HG03520 (cell line): ENCODE measurements at regions not wholly inside any gene's neighbourhood (a gene's known extent, or its start where the extent isn't known, plus 50 kb on each side); places are given as distances from the start of the nearest gene placed in this dataset.
"Not testable (repeated sequence)": the region's sequence is repeated elsewhere in the genome, so short reads cannot be mapped to it uniquely, and the experiment has no call there.

Experiments used
- ATAC-seq: cut with Tn5 transposase; IDR thresholded peaks from one replicate; pipeline ENCODE4 v1.9.1; 2021; ENCODE audit warnings: mild to moderate bottlenecking, moderate library complexity; ENCODE audit not compliant: unreplicated experiment

- no peak for ATAC-seq
Measured at GRCh38 chr14:57061009-57061711, 207.5 kb downstream of the EXOC5 start.

- peak; percentile 90 for ATAC-seq
Measured at GRCh38 chr14:57060276-57060955, 208.3 kb downstream of the EXOC5 start.

GRCh38 chr14:57058319-57058718, 210.4 kb downstream of the EXOC5 start:
- ATAC-seq: no peak

GRCh38 chr14:57057803-57058202, 210.9 kb downstream of the EXOC5 start:
- ATAC-seq: no peak

- not testable (repeated sequence) for ATAC-seq
Measured at GRCh38 chr14:57056522-57056921, 212.2 kb downstream of the EXOC5 start.

- ATAC-seq: no peak
Measured at GRCh38 chr14:57052705-57053302, 215.9 kb downstream of the EXOC5 start.

- no peak for ATAC-seq
Measured at GRCh38 chr14:57051633-57052032, 217.1 kb downstream of the EXOC5 start.

- ATAC-seq: no peak
Measured at GRCh38 chr14:57049848-57050247, 218.9 kb downstream of the EXOC5 start.

- ATAC-seq: no peak
Measured at GRCh38 chr14:57046175-57046574, 222.5 kb downstream of the EXOC5 start.

- not testable (repeated sequence) for ATAC-seq
Measured at GRCh38 chr14:57044101-57044973, 224.4 kb downstream of the EXOC5 start.

- ATAC-seq: peak; percentile 76
Measured at GRCh38 chr14:57038689-57039088, 228.4 kb upstream of the OTX2 start.

GRCh38 chr14:57031474-57031873, 221.2 kb upstream of the OTX2 start:
- ATAC-seq: no peak

GRCh38 chr14:57029620-57030253, 219.5 kb upstream of the OTX2 start:
- ATAC-seq: no peak

- no peak for ATAC-seq
Measured at GRCh38 chr14:57025456-57025855, 215.2 kb upstream of the OTX2 start.

- no peak for ATAC-seq
Measured at GRCh38 chr14:57022608-57023007, 212.3 kb upstream of the OTX2 start.

GRCh38 chr14:57018065-57018464, 207.8 kb upstream of the OTX2 start:
- no peak for ATAC-seq

- ATAC-seq: no peak
Measured at GRCh38 chr14:57013987-57014386, 203.7 kb upstream of the OTX2 start.

- no peak for ATAC-seq
Measured at GRCh38 chr14:57009585-57010515, 199.6 kb upstream of the OTX2 start.

- ATAC-seq: no peak
Measured at GRCh38 chr14:57008534-57008933, 198.3 kb upstream of the OTX2 start.

- no peak for ATAC-seq
Measured at GRCh38 chr14:56998728-56999127, 188.4 kb upstream of the OTX2 start.
